A673 (cell line): ENCODE measurements at regions not wholly inside any gene's neighbourhood (a gene's known extent, or its start where the extent isn't known, plus 50 kb on each side); places are given as distances from the start of the nearest gene placed in this dataset.

ENCODE experiments used
- BruUV-seq: library from RNA; stranded (reverse); fragments of 400-500 nt; replicated peaks from 2 replicates; lab custom pipeline; 2021; lab: Mats Ljungman, UMichigan
- CTCF ChIA-PET: fragments of 300-600 bp; sonication (Branson Sonifier 250); formaldehyde crosslinking; loops from one replicate; lab custom pipeline; 2022; ENCODE audit warnings: antibody characterized with exemption; lab: Charles Lee
- POLR2A ChIA-PET: fragments of 300-600 bp; sonication (Branson Sonifier 250); formaldehyde crosslinking; loops from one replicate; lab custom pipeline; 2022; ENCODE audit warnings: antibody characterized with exemption; ENCODE audit not compliant: low non-redundant PET; lab: Charles Lee
- DNase-seq: peaks from one replicate; pipeline ENCODE4 v3.0.0-alpha.2; 2015; ENCODE audit warnings: low spot score
- H3K27ac ChIP-seq: fragments of 200-600 bp; sonication (generic); 2 replicates; pipeline ENCODE4 v1.5.1; 2016; ENCODE audit warnings: mixed run types, low read depth, mild to moderate bottlenecking, mixed read lengths, antibody characterized with exemption, low read length; ENCODE audit not compliant: poor library complexity, severe bottlenecking
- H3K27me3 ChIP-seq: fragments of 200-600 bp; sonication (generic); replicated peaks from 2 replicates; pipeline ENCODE4 v1.6.1; 2017; ENCODE audit warnings: mixed run types, low read depth, mild to moderate bottlenecking, mixed read lengths, antibody characterized with exemption, low read length; ENCODE audit not compliant: insufficient read depth, poor library complexity
- H3K36me3 ChIP-seq: fragments of 200-600 bp; sonication (generic); 2 replicates; pipeline ENCODE4 v1.6.1; 2016; ENCODE audit warnings: mixed run types, mild to moderate bottlenecking, mixed read lengths, antibody characterized with exemption, low read length; ENCODE audit not compliant: insufficient read depth, poor library complexity, severe bottlenecking
- H3K4me1 ChIP-seq: fragments of 200-600 bp; sonication (generic); 2 replicates; pipeline ENCODE4 v1.6.1; 2017; ENCODE audit warnings: mixed run types, mild to moderate bottlenecking, mixed read lengths, antibody characterized with exemption, low read length; ENCODE audit not compliant: insufficient read depth, poor library complexity, severe bottlenecking
- H3K4me3 ChIP-seq: fragments of 200-600 bp; sonication (generic); 2 replicates; pipeline ENCODE4 v1.5.1; 2016; ENCODE audit warnings: low read depth, mixed run types, mild to moderate bottlenecking, mixed read lengths, low read length; ENCODE audit not compliant: poor library complexity, severe bottlenecking
- H3K9me3 ChIP-seq: fragments of 200-600 bp; sonication (generic); 2 replicates; pipeline ENCODE4 v1.6.1; 2016; ENCODE audit warnings: mixed run types, low read depth, mild to moderate bottlenecking, mixed read lengths, antibody characterized with exemption, low read length; ENCODE audit not compliant: poor library complexity, severe bottlenecking
- CTCF ChIP-seq: fragments of 300-800, 200-600 bp; sonication (generic); conservative IDR thresholded peaks from 2 replicates; pipeline ENCODE4 v1.5.1; 2017; ENCODE audit warnings: low read depth, mild to moderate bottlenecking, antibody characterized with exemption, low read length, moderate library complexity, mixed read lengths
- EZH2 ChIP-seq: fragments of 200-600 bp; sonication (generic); IDR thresholded peaks from 2 replicates; pipeline ENCODE4 v1.6.1; 2017; ENCODE audit warnings: borderline replicate concordance, low read depth, mild to moderate bottlenecking, mixed read lengths, antibody characterized with exemption, low read length; ENCODE audit not compliant: poor library complexity, severe bottlenecking
- intact Hi-C: fragments of 100-400 bp; cut with micrococcal nuclease; formaldehyde crosslinking; loops from one replicate; pipeline ENCODE4 v1.10.0; 2022; ENCODE audit not compliant: unreplicated experiment

- BruUV-seq: no TSS peak
- Histone ChIP-seq H3K27me3 (no peaks in the 10 kb centered on the region), H3K4me3 (no peak overlapping the region), H3K27ac (no peak overlapping the region), H3K4me1 (no peaks in the 10 kb centered on the region), H3K9me3 (no peaks in the 10 kb centered on the region), H3K36me3 (no peaks in the 10 kb centered on the region)
- no peak for DNase-seq
- TF ChIP-seq CTCF (no peak), EZH2 (no peak)
- ChIA-PET POLR2A (no interaction called here), CTCF (no interaction called here)
- intact Hi-C loops: loop anchor here (10.0 kb wide), 1 partner anchor 55 kb away; no protein-coding TSS in a partner anchor
Measured at GRCh38 chr9:75609401-75609800, 281.1 kb upstream of the PCSK5 start.

- H3K9me3 ChIP-seq: no peaks in the 10 kb centered on the region
- CTCF ChIA-PET: no interaction called here
- H3K4me1 ChIP-seq: no peaks in the 10 kb centered on the region
- POLR2A ChIA-PET: no interaction called here
- intact Hi-C loops: no loop called here
- TF ChIP-seq CTCF (no peak), EZH2 (no peak)
- no peak overlapping the region for H3K27ac ChIP-seq
- no peak overlapping the region for H3K4me3 ChIP-seq
- H3K27me3 ChIP-seq: no peaks in the 10 kb centered on the region
- no TSS peak for BruUV-seq
- no peak for DNase-seq
- no peaks in the 10 kb centered on the region for H3K36me3 ChIP-seq
Measured at GRCh38 chr9:75610246-75610645, 280.2 kb upstream of the PCSK5 start.

- H3K27ac ChIP-seq: no peak overlapping the region
- H3K4me3 ChIP-seq: no peak overlapping the region
- no peaks in the 10 kb centered on the region for H3K36me3 ChIP-seq
- intact Hi-C loops: no loop called here
- ChIA-PET POLR2A (no interaction called here), CTCF (no interaction called here)
- H3K9me3 ChIP-seq: no peaks in the 10 kb centered on the region
- H3K4me1 ChIP-seq: no peaks in the 10 kb centered on the region
- DNase-seq: no peak
- no peaks in the 10 kb centered on the region for H3K27me3 ChIP-seq
- TF ChIP-seq EZH2 (no peak), CTCF (no peak)
- no TSS peak for BruUV-seq
Measured at GRCh38 chr9:75612205-75612604, 278.3 kb upstream of the PCSK5 start.
